ENCODE measurements at regions not wholly inside any gene's neighbourhood (a gene's known extent, or its start where the extent isn't known, plus 50 kb on each side); places are given as distances from the start of the nearest gene placed in this dataset.

DNA sequence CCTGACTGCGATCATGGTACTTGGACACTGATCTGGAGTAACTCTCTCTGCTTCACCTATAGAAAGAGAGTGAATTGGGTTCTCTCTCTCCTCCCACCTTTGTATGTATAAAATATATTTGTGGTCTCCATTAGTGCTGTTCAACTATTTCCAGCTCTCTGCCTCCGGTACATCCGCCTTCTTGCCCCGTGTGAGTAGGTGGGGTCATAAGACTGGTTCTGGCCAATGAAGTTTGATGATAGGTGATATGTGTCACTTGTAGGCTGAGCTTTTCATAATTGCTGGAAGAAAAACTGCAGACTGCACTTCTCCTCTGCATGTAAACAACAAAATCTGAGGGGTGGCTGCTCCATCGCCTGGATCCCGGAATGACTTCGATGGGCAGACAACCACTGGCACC lies 210.4 kb downstream of the EXOC5 start:
- TF ChIP-seq CTCF (IDR thresholded peaks at IDR 0.05; ENCODE audit: poor library complexity, severe bottlenecking) (no peak), EZH2 (IDR thresholded peaks at IDR 0.05; ENCODE audit: borderline replicate concordance, insufficient read depth, low read length, poor library complexity, severe bottlenecking) (no peak), EP300 (conservative IDR thresholded peaks at IDR 0.05; ENCODE audit: poor library complexity, severe bottlenecking) (no peak), RAD21 (conservative IDR thresholded peaks at IDR 0.05) (no peak), POLR2AphosphoS5 (IDR thresholded peaks at IDR 0.05) (no peak), SMC3 (conservative IDR thresholded peaks at IDR 0.05; ENCODE audit: poor library complexity) (no peak)

Data from neural cell (in vitro differentiated cells).